ENCODE measurements at regions not wholly inside any gene's neighbourhood (a gene's known extent, or its start where the extent isn't known, plus 50 kb on each side); places are given as distances from the start of the nearest gene placed in this dataset.

GRCh38 chr2:103213028-103213542, 451.3 kb downstream of the TMEM182 start:
- ChIA-PET CTCF (ENCODE audit: partially characterized antibody) (interaction anchor here (1.0 kb wide), 1 partner anchor 52 kb away, joined by 4 read pairs; no protein-coding TSS in a partner anchor), POLR2A (ENCODE audit: partially characterized antibody) (no interaction called here)
- no peaks in the 10 kb centered on the region for H3K9me3 ChIP-seq (ENCODE audit: insufficient read depth in 2 of 2, low read depth in 1 of 2, low read length in 1 of 2)
- FAIRE-seq (no peak), DNase-seq (ENCODE audit: low read depth in 1 of 2, low spot score in 2 of 2) (no peak)
- no peaks in the 10 kb centered on the region for H4K20me1 ChIP-seq (replicated peaks in 1 of 2; ENCODE audit: control insufficient read depth in 1 of 2, insufficient read depth in 2 of 2, low read length in 2 of 2)
- H3K79me2 ChIP-seq (ENCODE audit: control insufficient read depth in 1 of 2, insufficient read depth in 2 of 2, low read length in 2 of 2) = no peaks in the 10 kb centered on the region
- H2BK15ac ChIP-seq (ENCODE audit: low read length) = no peak overlapping the region
- H3K4me1 ChIP-seq (replicated peaks in 1 of 4; ENCODE audit: control insufficient read depth in 3 of 4, insufficient read depth in 4 of 4, low read length in 3 of 4) = no peaks in the 10 kb centered on the region
- no peak overlapping the region for H3K4ac ChIP-seq (replicated peaks; ENCODE audit: insufficient read length, low read depth, low read length)
- no peak overlapping the region for H3K56ac ChIP-seq (replicated peaks; ENCODE audit: insufficient read length, low read depth, low read length)
- H4K91ac ChIP-seq (replicated peaks; ENCODE audit: insufficient read length, low read length) = no peak overlapping the region
- H2BK5ac ChIP-seq (ENCODE audit: low read depth, low read length) = no peak overlapping the region
- no peak overlapping the region for H2BK20ac ChIP-seq (ENCODE audit: low read length)
- H3K18ac ChIP-seq (ENCODE audit: extremely low read depth, low read length) = no peak overlapping the region
- no peak overlapping the region for H3K4me2 ChIP-seq (ENCODE audit: insufficient read depth in 1 of 2, low read depth in 2 of 2, low read length in 2 of 2)
- 89% methylated on average over 3 of the region's 3 CpGs; no CpG with 5 or more reads in 1 of the 2 experiments for WGBS, 2 experiments (ENCODE audit: extremely low coverage in 1 of 2, insufficient coverage in 1 of 2, insufficient read length in 1 of 2, insufficient replicate concordance in 2 of 2, low coverage in 1 of 2, low lambda C conversion rate in 2 of 2, missing lambda C conversion rate in 1 of 2)
- H3K23ac ChIP-seq (ENCODE audit: insufficient read length) = no peak overlapping the region
- no peak overlapping the region for H3K14ac ChIP-seq (ENCODE audit: insufficient read length)
- TF ChIP-seq SUZ12 (IDR thresholded peaks at IDR 0.05; ENCODE audit: low read length) (no peak), RNF2 (IDR thresholded peaks at IDR 0.05; ENCODE audit: borderline replicate concordance, low read depth, low read length, missing control alignments, poor library complexity, severe bottlenecking) (no peak), BACH1 (IDR thresholded peaks at IDR 0.05; ENCODE audit: low read length) (no peak), EGR1 (IDR thresholded peaks at IDR 0.05; ENCODE audit: borderline replicate concordance, low read depth, low read length) (no peak), GABPA (IDR thresholded peaks at IDR 0.05; ENCODE audit: borderline replicate concordance, insufficient read depth, low read length) (no peak)
- TF ChIP-seq, protein P1, sequence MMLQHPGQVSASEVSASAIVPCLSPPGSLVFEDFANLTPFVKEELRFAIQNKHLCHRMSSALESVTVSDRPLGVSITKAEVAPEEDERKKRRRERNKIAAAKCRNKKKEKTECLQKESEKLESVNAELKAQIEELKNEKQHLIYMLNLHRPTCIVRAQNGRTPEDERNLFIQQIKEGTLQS (IDR thresholded peaks at IDR 0.05; ENCODE audit: insufficient read depth, low read depth, low read length) = no peak
- no peak overlapping the region for H3K27ac ChIP-seq (ENCODE audit: low read depth, low read length)
- H3K23me2 ChIP-seq (ENCODE audit: low read depth, low read length) = no peaks in the 10 kb centered on the region; the same call in 1 of the 2 replicates
- H4K5ac ChIP-seq (ENCODE audit: insufficient read length, low read depth, low read length) = no peak overlapping the region
- H3K4me3 ChIP-seq (ENCODE audit: extremely low read depth in 1 of 4, insufficient read depth in 2 of 4, low read depth in 3 of 4, low read length in 4 of 4) = no peak overlapping the region
- no peaks in the 10 kb centered on the region for H3K36me3 ChIP-seq (ENCODE audit: control insufficient read depth in 2 of 4, insufficient read depth in 4 of 4, low read length in 3 of 4)
- H2BK120ac ChIP-seq (replicated peaks; ENCODE audit: low read depth, low read length) = no peak overlapping the region
- H2AK5ac ChIP-seq (ENCODE audit: low read depth, low read length) = no peak overlapping the region
- H3K27me3 ChIP-seq (replicated peaks in 1 of 4; ENCODE audit: control insufficient read depth in 3 of 4, extremely low read depth in 1 of 4, insufficient read depth in 3 of 4, low read length in 3 of 4) = no peaks in the 10 kb centered on the region
- no peak overlapping the region for H3K9ac ChIP-seq (replicated peaks in 1 of 4; ENCODE audit: extremely low read depth in 1 of 4, low read depth in 3 of 4, low read length in 3 of 4)
- no peak overlapping the region for H2BK12ac ChIP-seq (ENCODE audit: low read depth, low read length)
- H3K79me1 ChIP-seq (ENCODE audit: low read depth, low read length) = no peaks in the 10 kb centered on the region
- H4K8ac ChIP-seq (ENCODE audit: extremely low read depth, insufficient read depth, low read length) = no peak overlapping the region
- no peak overlapping the region for H2AFZ ChIP-seq (ENCODE audit: low read length)
